HG03039 (cell line): ENCODE measurements at regions not wholly inside any gene's neighbourhood (a gene's known extent, or its start where the extent isn't known, plus 50 kb on each side); places are given as distances from the start of the nearest gene placed in this dataset.
"Not testable (repeated sequence)": the region's sequence is repeated elsewhere in the genome, so short reads cannot be mapped to it uniquely, and the experiment has no call there.

Source experiments
- ATAC-seq: cut with Tn5 transposase; IDR thresholded peaks from one replicate; pipeline ENCODE4 v1.9.1; 2021; ENCODE audit warnings: mild to moderate bottlenecking, moderate library complexity; ENCODE audit not compliant: unreplicated experiment

- no peak for ATAC-seq
Observed at GRCh38 chr3:182323126-182323700, 470.1 kb upstream of the ATP11B start.

DNA sequence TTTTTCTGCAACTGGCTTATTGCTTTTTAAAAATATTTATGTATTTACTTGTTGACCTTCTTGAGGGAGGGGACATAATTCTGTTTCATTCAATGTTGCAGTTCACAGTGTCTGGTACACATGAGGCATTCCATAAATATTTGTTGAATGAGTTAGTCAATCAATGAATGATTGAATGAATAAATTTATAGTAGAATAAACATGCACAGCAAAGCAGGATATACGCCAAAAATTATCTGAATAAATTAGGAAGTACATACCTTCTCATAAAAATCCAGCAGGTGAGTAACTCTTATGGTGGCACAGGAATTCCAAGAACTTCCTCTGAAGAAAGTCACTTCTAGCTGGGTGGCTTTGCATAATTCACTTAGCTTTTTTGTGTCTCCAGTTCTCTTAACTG, 469.4 kb upstream of the ATP11B start:
- no peak for ATAC-seq

DNA sequence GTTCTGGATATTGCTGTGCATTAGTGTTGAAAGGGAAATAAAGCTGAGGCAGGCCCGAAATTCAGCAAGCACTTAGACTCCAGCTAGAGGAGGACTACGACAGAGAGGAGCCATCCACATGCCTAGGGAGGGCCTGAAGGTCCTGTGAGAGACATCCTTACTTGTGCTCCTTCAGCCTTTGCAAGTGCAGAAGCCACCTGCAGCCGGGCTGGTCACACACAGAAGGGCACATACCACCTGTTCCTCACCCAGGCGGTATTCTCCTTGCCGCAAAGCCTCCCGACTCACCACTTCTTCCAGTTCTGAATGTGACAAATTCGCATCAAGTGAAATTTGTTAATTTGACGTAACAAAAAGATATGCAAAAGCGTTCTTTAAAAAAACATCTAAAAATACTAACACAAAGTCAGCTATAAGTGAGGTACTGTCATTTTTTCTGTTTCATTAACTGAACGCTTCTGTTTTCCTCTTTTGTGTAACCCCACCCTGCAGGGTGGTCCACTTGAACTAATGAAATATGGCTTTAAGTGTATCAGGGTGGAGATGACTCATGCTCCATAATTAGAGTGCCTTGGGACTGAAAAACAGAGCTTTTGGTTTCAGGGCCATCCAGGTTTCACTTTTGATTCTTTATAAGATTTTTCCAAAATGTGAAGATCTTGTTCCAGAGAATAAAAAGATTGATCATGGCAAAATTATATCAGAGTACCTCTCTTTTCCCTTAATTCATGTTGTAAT, 467.9 kb upstream of the ATP11B start:
- peak; percentile 61 for ATAC-seq

GRCh38 chr3:182327196-182327681, 466.1 kb upstream of the ATP11B start:
- ATAC-seq, result no peak

GRCh38 chr3:182330646-182331045, 462.7 kb upstream of the ATP11B start:
- ATAC-seq, result peak; percentile 64

GRCh38 chr3:182331341-182331740, 462.0 kb upstream of the ATP11B start:
- ATAC-seq, result no peak

DNA sequence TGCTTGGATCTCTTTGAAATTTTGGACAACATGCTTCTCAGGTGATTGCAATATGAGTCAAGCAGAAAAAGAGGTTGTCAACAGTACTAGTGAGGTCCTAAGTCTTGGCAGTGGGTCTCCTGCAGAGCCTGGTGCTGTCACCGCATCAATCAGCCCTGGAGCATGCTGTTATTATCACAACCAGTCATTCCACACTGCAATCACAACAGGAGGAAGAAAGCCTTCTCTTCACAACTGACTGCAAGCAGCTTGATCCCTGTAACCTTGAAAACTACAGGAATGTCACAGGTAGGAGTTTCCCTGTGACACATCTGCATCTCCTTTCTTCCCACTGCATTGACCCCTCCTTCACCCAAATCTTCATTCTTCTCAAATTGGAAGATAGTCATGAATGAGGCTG, 451.1 kb upstream of the ATP11B start:
- ATAC-seq, result no peak

GRCh38 chr3:182344026-182344425, 449.3 kb upstream of the ATP11B start:
- ATAC-seq, result not testable (repeated sequence)

- no peak for ATAC-seq
Observed at GRCh38 chr3:182349051-182349450, 444.3 kb upstream of the ATP11B start.

GRCh38 chr3:182349951-182350517, 443.3 kb upstream of the ATP11B start:
- no peak for ATAC-seq

GRCh38 chr3:182357928-182358327, 435.4 kb upstream of the ATP11B start:
- no peak for ATAC-seq

DNA sequence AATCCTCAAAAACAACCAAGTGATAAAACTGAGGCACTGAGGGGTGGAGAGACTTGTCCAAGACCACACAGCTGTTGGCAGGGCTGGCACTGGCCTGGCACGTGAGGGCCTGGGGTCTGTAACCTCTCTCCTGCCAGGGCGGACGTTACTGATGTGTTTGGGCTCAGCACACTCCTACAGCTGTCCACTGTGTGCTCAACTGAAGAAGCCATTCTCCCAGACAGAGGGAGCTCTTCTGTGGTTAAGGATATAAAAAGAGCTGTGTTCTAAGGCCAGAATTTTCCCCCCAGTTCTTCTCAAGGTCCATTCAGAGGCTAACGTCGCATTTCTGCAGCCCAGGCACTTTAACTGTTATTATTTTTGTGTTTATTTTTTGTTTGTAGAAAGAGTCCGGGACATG, 429.0 kb upstream of the ATP11B start:
- ATAC-seq, result no peak

DNA sequence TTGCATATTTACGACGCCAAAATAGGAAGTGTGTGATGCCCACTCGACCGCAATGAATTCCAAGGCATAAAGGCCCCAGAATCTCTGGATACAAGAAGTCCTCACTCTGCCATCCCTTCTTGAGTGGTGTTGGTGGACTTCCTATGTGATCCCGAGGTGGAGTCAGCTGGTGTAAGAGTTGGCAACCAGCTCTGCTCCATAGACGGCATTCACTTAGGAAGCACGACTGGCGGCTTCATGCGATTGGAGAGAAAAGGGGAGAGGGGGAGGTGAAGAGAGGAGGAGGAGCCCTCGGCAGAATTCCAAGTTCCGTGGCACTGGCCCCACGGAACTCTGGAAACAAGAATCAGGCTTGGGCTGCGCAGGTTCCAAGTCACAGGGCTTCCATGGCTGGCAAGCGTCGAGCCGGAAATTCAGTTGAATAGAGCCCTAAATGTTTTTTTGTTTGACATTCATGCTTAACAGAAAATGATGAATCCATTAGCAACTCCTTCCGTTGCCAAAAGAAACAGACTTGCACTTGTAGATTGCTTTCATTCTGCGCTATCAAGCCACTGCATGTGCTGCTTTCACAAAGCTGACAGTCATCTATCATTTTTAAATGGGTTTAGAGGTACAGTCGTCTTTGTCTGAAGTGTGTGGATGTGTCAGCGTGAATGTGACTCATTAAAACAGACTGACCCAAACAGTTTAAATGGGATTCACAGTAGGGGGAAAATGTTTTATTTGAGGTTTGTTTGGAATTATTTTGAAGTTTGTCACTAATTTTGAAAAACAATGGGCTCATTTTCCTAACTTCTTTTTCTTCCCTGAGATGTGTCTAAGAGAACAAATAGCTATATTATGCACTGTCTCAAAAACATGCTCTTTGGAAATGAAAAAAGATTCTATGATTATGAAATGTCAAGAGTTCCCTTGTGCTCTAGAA, 428.3 kb upstream of the ATP11B start:
- ATAC-seq, result no peak

- ATAC-seq, result no peak
Observed at GRCh38 chr3:182366746-182367145, 426.6 kb upstream of the ATP11B start.

DNA sequence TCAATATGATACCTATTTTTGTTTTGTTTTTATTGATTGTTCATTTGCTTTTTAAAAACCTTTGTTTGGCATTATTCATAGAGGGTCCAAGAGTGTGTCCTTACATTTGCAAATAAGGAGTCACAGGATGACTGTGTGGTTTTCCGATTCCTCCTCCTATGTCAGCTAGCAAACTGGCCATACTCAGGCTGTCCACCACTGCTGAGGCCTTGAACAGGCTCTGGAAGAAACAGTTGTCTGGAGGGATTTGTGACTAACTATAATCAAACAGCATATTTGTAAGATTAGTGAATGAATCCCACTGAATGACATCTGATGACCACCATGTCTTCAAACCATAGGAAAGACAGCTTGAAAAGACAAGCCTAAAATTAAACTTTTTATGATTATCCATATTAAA, 423.4 kb upstream of the ATP11B start:
- ATAC-seq, result no peak

- no peak for ATAC-seq
Observed at GRCh38 chr3:182370949-182371348, 422.4 kb upstream of the ATP11B start.

GRCh38 chr3:182375916-182376315, 417.4 kb upstream of the ATP11B start:
- no peak for ATAC-seq

- ATAC-seq, result no peak
Observed at GRCh38 chr3:182382112-182382857, 411.0 kb upstream of the ATP11B start.

- no peak for ATAC-seq
Observed at GRCh38 chr3:182384221-182384620, 409.1 kb upstream of the ATP11B start.

DNA sequence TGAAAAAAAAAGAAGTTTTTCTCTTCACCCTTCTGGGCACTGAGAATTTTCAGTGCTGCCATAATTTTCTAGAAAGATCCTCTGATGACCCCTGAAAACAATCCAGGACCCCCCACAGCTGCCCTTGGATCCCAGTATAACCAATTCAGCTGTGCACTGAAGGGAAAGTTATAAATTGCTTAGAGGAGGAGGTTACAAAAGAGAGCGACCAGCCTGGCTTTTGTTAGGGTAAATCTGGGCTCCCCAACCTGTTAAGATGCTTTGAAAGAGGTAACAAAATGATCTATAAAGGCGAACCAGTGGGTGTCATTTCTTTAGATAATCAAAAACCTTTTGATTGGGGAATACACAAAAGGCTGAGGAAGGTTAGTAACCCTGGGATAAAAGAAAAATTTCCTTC, 407.9 kb upstream of the ATP11B start:
- no peak for ATAC-seq

- ATAC-seq, result no peak
Observed at GRCh38 chr3:182388506-182388905, 404.8 kb upstream of the ATP11B start.
